ENCODE measurements at regions not wholly inside any gene's neighbourhood (a gene's known extent, or its start where the extent isn't known, plus 50 kb on each side); places are given as distances from the start of the nearest gene placed in this dataset.

GRCh38 chr4:126784966-126785580 lies 847.7 kb upstream of the INTU start:
- 56 to 66% methylated on average over 2 of the region's 2 CpGs for WGBS, 2 donors
- intact Hi-C loops (cut with DNase I; ENCODE audit: low total_unique reads) = no loop called here
- TF ChIP-seq, protein P1, sequence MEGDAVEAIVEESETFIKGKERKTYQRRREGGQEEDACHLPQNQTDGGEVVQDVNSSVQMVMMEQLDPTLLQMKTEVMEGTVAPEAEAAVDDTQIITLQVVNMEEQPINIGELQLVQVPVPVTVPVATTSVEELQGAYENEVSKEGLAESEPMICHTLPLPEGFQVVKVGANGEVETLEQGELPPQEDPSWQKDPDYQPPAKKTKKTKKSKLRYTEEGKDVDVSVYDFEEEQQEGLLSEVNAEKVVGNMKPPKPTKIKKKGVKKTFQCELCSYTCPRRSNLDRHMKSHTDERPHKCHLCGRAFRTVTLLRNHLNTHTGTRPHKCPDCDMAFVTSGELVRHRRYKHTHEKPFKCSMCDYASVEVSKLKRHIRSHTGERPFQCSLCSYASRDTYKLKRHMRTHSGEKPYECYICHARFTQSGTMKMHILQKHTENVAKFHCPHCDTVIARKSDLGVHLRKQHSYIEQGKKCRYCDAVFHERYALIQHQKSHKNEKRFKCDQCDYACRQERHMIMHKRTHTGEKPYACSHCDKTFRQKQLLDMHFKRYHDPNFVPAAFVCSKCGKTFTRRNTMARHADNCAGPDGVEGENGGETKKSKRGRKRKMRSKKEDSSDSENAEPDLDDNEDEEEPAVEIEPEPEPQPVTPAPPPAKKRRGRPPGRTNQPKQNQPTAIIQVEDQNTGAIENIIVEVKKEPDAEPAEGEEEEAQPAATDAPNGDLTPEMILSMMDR (IDR thresholded peaks at IDR 0.05) = no peak
- no peak for TF ChIP-seq POLR2A (IDR thresholded peaks at IDR 0.05)
- DNase-seq (ENCODE audit: low spot score in 2 of 2) = no peak
- no peak overlapping the region for H3K4me3 ChIP-seq (ENCODE audit: low read depth, poor library complexity, severe bottlenecking)

DNA sequence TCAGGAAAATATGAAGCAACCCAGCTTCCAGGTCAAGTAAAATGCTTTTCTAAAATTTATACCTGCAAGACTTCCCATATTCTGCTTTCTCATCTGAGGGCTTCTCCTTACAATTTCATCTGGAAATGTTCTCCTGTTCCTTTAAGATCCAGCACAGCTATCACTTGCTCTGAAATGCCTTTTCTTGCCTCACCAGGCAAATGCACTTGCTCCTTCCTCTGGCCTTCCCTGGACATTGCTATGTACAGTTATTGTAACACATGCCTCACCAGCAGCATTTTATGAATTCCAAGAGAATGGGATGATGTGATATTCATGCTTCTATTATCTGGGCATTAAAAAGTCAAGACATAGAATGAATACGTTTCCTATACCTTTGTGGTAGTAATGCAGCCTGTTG lies 842.1 kb upstream of the INTU start:
- no peak for DNase-seq (ENCODE audit: low spot score in 2 of 2)
- intact Hi-C loops (cut with DNase I; ENCODE audit: low total_unique reads) = no loop called here
- WGBS, 2 donors = 69 to 83% methylated on average over 1 of the region's 1 CpG
- H3K4me3 ChIP-seq (ENCODE audit: low read depth, poor library complexity, severe bottlenecking) = no peak overlapping the region
- TF ChIP-seq, protein P1 (IDR thresholded peaks at IDR 0.05) = no peak
- TF ChIP-seq POLR2A (IDR thresholded peaks at IDR 0.05) = no peak

DNA sequence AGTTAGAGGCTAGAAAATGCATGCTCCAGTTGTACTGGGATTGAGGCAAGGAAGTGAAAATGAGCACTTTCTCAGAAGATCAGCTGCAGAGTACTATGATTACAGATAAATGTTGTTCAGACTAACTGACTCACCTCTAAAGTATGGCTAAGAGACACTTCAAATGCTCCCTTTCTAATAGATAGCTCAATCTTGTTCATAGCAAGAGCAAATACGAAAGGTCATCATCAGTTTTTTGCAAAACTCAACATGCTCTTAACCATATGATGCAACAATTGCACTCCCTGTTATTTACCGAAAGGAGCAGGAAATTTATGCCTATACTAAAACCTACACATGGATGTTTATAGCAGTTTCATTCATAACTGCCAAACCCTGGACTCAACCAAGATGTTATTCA lies 838.4 kb upstream of the INTU start:
- intact Hi-C loops (cut with DNase I; ENCODE audit: low total_unique reads) = no loop called here
- TF ChIP-seq POLR2A (IDR thresholded peaks at IDR 0.05) = no peak
- TF ChIP-seq, protein P1 (IDR thresholded peaks at IDR 0.05) = no peak
- no peak for DNase-seq (ENCODE audit: low spot score in 2 of 2)
- no peak overlapping the region for H3K4me3 ChIP-seq (ENCODE audit: low read depth, poor library complexity, severe bottlenecking)
- 79 to 82% methylated on average over 2 of the region's 2 CpGs for WGBS, 2 donors

DNA sequence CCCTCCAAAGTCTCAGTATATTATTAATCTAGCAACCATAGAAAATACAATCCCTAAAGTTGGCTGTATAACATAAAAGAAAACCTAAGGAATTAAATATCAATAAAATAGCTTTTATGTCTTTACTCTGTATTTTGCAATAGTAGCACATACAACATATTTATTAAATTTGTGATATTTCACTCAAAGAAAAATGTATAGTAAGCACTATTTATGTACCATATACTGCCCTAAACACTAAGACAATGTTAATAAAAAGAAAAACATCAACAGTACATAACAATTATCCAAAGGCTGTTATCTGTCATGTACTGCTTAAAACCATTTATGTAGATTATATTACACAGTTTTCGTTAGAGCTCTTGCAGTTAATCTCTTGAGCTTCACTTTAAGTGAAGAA lies 834.5 kb upstream of the INTU start:
- no peak overlapping the region for H3K4me3 ChIP-seq (ENCODE audit: low read depth, poor library complexity, severe bottlenecking)
- intact Hi-C loops (cut with DNase I; ENCODE audit: low total_unique reads) = no loop called here
- no peak for DNase-seq (ENCODE audit: low spot score in 2 of 2)
- WGBS, 2 donors = 89 to 90% methylated on average over 1 of the region's 1 CpG
- TF ChIP-seq, protein P1 (IDR thresholded peaks at IDR 0.05) = no peak
- TF ChIP-seq POLR2A (IDR thresholded peaks at IDR 0.05) = no peak

DNA sequence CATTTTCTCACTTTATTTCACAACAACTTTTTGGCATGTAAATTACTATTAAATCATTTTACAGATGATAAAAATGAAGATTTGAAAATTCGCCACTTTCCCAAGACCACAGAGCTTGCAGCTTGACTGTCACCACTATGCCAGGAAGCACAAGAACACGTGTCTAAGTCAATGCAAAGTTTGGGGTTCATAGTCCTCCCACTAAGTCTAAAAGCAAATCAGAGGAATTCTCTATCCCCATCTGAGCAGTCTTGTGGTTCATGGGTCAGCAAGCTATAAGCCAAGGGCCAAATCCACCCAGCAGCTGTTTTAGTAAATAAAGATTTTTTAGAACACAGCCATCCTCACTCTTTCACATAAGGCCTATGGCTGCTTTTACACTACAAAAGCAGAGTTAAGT lies 833.3 kb upstream of the INTU start:
- DNase-seq (ENCODE audit: low spot score in 2 of 2) = no peak
- WGBS, 2 donors = 68 to 76% methylated on average over 2 of the region's 2 CpGs
- TF ChIP-seq, protein P1 (IDR thresholded peaks at IDR 0.05) = no peak
- no peak for TF ChIP-seq POLR2A (IDR thresholded peaks at IDR 0.05)
- H3K4me3 ChIP-seq (ENCODE audit: low read depth, poor library complexity, severe bottlenecking) = no peak overlapping the region
- intact Hi-C loops (cut with DNase I; ENCODE audit: low total_unique reads) = no loop called here

DNA sequence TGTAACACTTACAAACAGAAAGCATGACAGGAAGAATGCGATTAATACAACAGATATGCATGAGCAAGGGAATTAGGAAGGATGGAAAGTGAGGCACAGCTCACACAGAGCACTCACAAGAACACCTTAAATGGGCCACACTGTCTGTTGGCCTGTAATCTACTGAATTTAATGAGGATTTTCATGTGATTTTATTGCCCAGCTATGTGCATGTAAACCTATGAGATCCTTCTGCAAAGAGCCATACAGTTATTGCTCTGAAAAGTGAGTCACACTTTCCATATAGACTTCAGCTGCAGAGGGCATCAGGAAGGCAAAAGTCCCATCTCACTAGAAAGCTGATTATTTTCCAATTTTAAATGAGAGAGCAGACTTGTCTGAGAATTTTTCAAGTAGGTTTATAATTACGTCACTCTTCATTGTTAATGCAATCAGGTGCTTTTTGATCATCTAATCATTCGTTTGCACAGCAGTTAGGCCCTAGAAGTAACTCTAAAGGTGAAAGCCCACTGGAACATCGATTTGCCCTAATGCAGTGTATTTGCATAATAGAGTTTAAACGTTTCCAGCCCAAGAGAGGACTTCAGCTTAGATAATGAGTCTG lies 832.7 kb upstream of the INTU start:
- intact Hi-C loops (cut with DNase I; ENCODE audit: low total_unique reads) = no loop called here
- no peak overlapping the region for H3K4me3 ChIP-seq (ENCODE audit: low read depth, poor library complexity, severe bottlenecking)
- WGBS, 2 donors = 50 to 57% methylated on average over 5 of the region's 5 CpGs
- no peak for DNase-seq (ENCODE audit: low spot score in 2 of 2)
- no peak for TF ChIP-seq POLR2A (IDR thresholded peaks at IDR 0.05)
- TF ChIP-seq, protein P1 (IDR thresholded peaks at IDR 0.05) = no peak

All from lower leg skin (tissue), 4 donors.